Thyroid gland (tissue), 4 donors: ENCODE measurements at regions not wholly inside any gene's neighbourhood (a gene's known extent, or its start where the extent isn't known, plus 50 kb on each side); places are given as distances from the start of the nearest gene placed in this dataset.
"Not testable (repeated sequence)": the region's sequence is repeated elsewhere in the genome, so short reads cannot be mapped to it uniquely, and the experiment has no call there.

Experiments
- DNase-seq, 2 donors: peaks; one replicate each; pipeline ENCODE4 v3.0.0-alpha.2; 2019
- H3K27ac ChIP-seq, 3 donors: fragments of 200-600 bp; sonication (generic); 1 replicate in 2 of 3; 2 replicates in 1 of 3; pipeline ENCODE4 v1.5.1; 2016 to 2019; ENCODE audit warnings: mild to moderate bottlenecking in 1 of 3, moderate library complexity in 1 of 3
- H3K27me3 ChIP-seq: fragments of 200-600 bp; sonication (generic); one replicate; pipeline ENCODE4 v1.5.1; 2019
- H3K36me3 ChIP-seq, 2 donors: fragments of 200-600 bp; sonication (generic); one replicate each; pipeline ENCODE4 v1.5.1; 2016 to 2019
- H3K4me1 ChIP-seq, 2 donors: fragments of 200-600 bp; sonication (generic); one replicate each; pipeline ENCODE4 v1.5.1; 2017 to 2019
- H3K4me3 ChIP-seq, 3 donors: fragments of 200-600 bp; sonication (generic); replicated peaks in 1 of 3; 1 replicate in 2 of 3; 2 replicates in 1 of 3; pipeline ENCODE4 v1.5.1; 2016; ENCODE audit warnings: mild to moderate bottlenecking in 1 of 3
- H3K9me3 ChIP-seq: fragments of 200-600 bp; sonication (generic); one replicate; pipeline ENCODE4 v1.5.1; 2017
- POLR2A ChIP-seq, 2 donors: fragments of 450-650 bp; IDR thresholded peaks; one replicate each; pipeline ENCODE4 v1.6.1; 2017; ENCODE audit warnings: antibody characterized with exemption in 2 of 2, mild to moderate bottlenecking in 2 of 2, moderate library complexity in 1 of 2
- WGBS, 2 donors: methylation state at CpG; one replicate each; pipeline ENCODE4 v1.1.5; 2017; 5-methylcytosine and 5-hydroxymethylcytosine counted together
- intact Hi-C: fragments of 100-400 bp; cut with DNase I; formaldehyde crosslinking; loops from one replicate; pipeline ENCODE4 v1.15.1; 2023
- TF ChIP-seq, protein P1 (sequence below), 6 experiments: fragments of 200-600 bp in 3 of 6; fragments of 450-650 bp in 3 of 6; sonication (generic) in 3 of 6; IDR thresholded peaks; one replicate each; pipeline ENCODE4 v1.5.1; 2016 to 2019; ENCODE audit warnings: antibody characterized with exemption in 6 of 6, mild to moderate bottlenecking in 2 of 6, inconsistent platforms in 1 of 6, moderate library complexity in 1 of 6

GRCh38 chrX:110915570-110915969, 120.0 kb upstream of the CHRDL1 start:
- Histone ChIP-seq H3K4me3 (no peak overlapping the region), H3K4me1 (peaks cover 21 to 30% of the 10 kb centered on the region in 2 donors), H3K9me3 (no peaks in the 10 kb centered on the region), H3K36me3 (no peaks in the 10 kb centered on the region), H3K27me3 (no peaks in the 10 kb centered on the region), H3K27ac (peak overlapping the region; percentile 77 to 90 (median 86))
- TF ChIP-seq POLR2A (IDR thresholded peaks at IDR 0.05) = no peak
- TF ChIP-seq, protein P1, sequence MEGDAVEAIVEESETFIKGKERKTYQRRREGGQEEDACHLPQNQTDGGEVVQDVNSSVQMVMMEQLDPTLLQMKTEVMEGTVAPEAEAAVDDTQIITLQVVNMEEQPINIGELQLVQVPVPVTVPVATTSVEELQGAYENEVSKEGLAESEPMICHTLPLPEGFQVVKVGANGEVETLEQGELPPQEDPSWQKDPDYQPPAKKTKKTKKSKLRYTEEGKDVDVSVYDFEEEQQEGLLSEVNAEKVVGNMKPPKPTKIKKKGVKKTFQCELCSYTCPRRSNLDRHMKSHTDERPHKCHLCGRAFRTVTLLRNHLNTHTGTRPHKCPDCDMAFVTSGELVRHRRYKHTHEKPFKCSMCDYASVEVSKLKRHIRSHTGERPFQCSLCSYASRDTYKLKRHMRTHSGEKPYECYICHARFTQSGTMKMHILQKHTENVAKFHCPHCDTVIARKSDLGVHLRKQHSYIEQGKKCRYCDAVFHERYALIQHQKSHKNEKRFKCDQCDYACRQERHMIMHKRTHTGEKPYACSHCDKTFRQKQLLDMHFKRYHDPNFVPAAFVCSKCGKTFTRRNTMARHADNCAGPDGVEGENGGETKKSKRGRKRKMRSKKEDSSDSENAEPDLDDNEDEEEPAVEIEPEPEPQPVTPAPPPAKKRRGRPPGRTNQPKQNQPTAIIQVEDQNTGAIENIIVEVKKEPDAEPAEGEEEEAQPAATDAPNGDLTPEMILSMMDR (IDR thresholded peaks at IDR 0.05) = no peak
- peak in 1 of 2 donors; percentile 2 for DNase-seq
- intact Hi-C loops = no loop called here

- H3K4me3 ChIP-seq = no peak overlapping the region
- intact Hi-C loops = no loop called here
- no peaks in the 10 kb centered on the region for H3K27me3 ChIP-seq
- no peaks in the 10 kb centered on the region for H3K36me3 ChIP-seq
- H3K27ac ChIP-seq = peak overlapping the region; percentile 77 to 94 (median 86)
- H3K9me3 ChIP-seq = no peaks in the 10 kb centered on the region
- peaks cover 21 to 30% of the 10 kb centered on the region in 2 donors for H3K4me1 ChIP-seq
- WGBS, 2 donors = 47 to 52% methylated on average over 2 to 3 of the region's 3 CpGs
- DNase-seq = peak in 1 of 2 donors; percentile 1
- TF ChIP-seq, protein P1 (IDR thresholded peaks at IDR 0.05) = no peak
- no peak for TF ChIP-seq POLR2A (IDR thresholded peaks at IDR 0.05)
Observed at GRCh38 chrX:110915111-110915510, 119.5 kb upstream of the CHRDL1 start.

DNA sequence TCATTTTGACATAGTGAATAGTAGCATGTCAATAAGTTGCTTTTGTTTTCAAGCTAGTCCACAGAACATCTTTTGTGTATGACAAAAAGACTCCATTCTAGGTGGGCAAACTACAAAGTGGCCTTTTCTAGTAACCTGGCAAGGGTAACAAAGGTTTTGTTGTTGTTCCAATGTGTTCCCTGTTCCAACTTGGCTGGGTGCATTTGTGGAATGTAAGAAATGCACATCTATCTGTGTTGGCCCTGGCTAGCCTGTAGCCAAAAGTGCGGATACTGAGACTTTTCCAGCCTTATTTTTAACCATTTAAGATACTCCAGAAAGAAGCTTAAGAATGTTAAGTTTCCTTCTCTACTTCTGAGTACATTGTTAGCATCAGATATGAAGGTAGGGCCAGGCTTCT, 118.7 kb upstream of the CHRDL1 start:
- intact Hi-C loops = no loop called here
- TF ChIP-seq, protein P1 (IDR thresholded peaks at IDR 0.05) = no peak
- no peak for TF ChIP-seq POLR2A (IDR thresholded peaks at IDR 0.05)
- H3K9me3 ChIP-seq = no peaks in the 10 kb centered on the region
- no peaks in the 10 kb centered on the region for H3K27me3 ChIP-seq
- H3K4me3 ChIP-seq = no peak overlapping the region
- peak; percentile 43 to 53 for DNase-seq
- 5 to 13% methylated on average over 1 of the region's 1 CpG for WGBS, 2 donors
- H3K36me3 ChIP-seq = no peaks in the 10 kb centered on the region
- H3K27ac ChIP-seq = peak overlapping the region; percentile 77 to 94 (median 86)
- peaks cover 21 to 30% of the 10 kb centered on the region in 2 donors for H3K4me1 ChIP-seq

GRCh38 chrX:110904747-110905146, 109.1 kb upstream of the CHRDL1 start:
- H3K4me1 ChIP-seq, H3K27me3 ChIP-seq, H3K9me3 ChIP-seq, intact Hi-C loops, H3K36me3 ChIP-seq, DNase-seq, H3K4me3 ChIP-seq, H3K27ac ChIP-seq: not testable (repeated sequence)

DNA sequence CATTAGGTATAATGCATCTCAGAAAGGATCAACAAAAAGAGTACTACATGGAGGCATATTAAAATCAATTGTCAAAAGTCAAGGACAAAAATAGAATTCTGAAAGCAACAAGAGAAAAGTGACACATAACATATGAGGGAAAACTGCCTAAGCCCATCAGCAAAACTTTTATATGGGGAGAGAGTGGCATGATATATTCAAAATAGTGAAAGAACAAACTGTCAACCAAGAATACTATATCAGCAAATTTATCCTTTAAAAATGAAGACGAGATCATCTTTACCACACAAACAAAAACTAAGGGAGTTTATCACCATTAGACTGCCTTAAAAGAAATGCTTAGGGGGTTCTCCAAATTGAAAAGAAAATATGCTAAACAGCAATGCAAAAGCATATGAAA, 86.4 kb upstream of the CHRDL1 start:
- DNase-seq = no peak
- Histone ChIP-seq H3K9me3 (no peaks in the 10 kb centered on the region), H3K4me1 (no peaks in the 10 kb centered on the region), H3K36me3 (no peaks in the 10 kb centered on the region), H3K27me3 (no peaks in the 10 kb centered on the region), H3K27ac (no peak overlapping the region), H3K4me3 (no peak overlapping the region)
- intact Hi-C loops = no loop called here
- WGBS, 2 donors = 88 to 94% methylated on average over 1 of the region's 1 CpG
- no peak for TF ChIP-seq POLR2A (IDR thresholded peaks at IDR 0.05)
- TF ChIP-seq, protein P1 (IDR thresholded peaks at IDR 0.05) = no peak

DNA sequence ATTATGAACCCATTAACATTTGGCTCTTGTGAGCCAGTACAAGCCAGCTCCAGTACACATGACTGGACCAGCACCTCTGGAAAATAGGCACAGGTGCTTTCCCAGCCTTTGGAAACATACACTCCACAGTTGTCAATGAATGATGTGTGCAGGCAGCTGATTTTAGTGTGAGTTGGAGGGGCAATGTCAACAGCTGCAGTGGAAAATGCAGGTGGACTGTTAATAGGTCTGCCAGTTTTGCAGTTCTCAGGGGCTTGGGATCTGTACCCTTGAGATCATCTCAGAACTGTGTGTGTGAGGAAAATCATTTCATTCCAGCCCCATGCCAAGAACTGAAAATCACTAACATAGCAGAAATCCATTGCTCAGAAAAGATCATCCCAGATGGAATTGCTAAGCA, 81.7 kb upstream of the CHRDL1 start:
- TF ChIP-seq, protein P1 (IDR thresholded peaks at IDR 0.05) = no peak
- TF ChIP-seq POLR2A (IDR thresholded peaks at IDR 0.05) = no peak

More for the DNA sequence above, 81.7 kb upstream of the CHRDL1 start:
- H3K36me3 ChIP-seq = no peaks in the 10 kb centered on the region
- no peaks in the 10 kb centered on the region for H3K9me3 ChIP-seq
- H3K27ac ChIP-seq = no peak overlapping the region
- no peaks in the 10 kb centered on the region for H3K4me1 ChIP-seq
- intact Hi-C loops = no loop called here
- H3K4me3 ChIP-seq = no peak overlapping the region
- H3K27me3 ChIP-seq = no peaks in the 10 kb centered on the region
- no peak for DNase-seq
